ENCODE measurements at regions not wholly inside any gene's neighbourhood (a gene's known extent, or its start where the extent isn't known, plus 50 kb on each side); places are given as distances from the start of the nearest gene placed in this dataset.

DNA sequence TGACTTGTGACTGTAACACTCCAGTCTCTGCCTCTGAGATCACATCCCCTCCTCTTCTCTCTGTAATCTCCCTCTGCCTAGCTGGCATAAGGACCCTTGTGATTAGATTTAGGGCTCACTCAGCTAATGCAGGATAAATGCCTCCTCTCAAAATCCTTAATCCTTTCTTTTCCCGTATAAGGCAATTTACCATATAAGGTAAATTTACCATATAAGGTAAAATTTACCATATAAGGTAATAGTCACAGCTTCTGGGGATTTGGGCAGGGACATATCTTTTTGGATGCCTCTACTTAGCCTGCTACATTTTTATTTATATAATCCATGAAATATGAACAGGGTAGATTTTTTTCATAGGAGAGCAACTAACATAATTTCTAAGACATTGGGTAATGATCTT is 318.0 kb upstream of the PUM3 start:
- CTCF ChIA-PET: no interaction called here
- no peak overlapping the region for H3K4me3 ChIP-seq (ENCODE audit: low read depth, low read length)
- no peak for TF ChIP-seq CTCF (IDR thresholded peaks at IDR 0.05; ENCODE audit: insufficient read depth, low read length, missing control alignments)
- POLR2A ChIA-PET: no interaction called here
- DNase-seq (ENCODE audit: low read depth, low spot score): no peak

DNA sequence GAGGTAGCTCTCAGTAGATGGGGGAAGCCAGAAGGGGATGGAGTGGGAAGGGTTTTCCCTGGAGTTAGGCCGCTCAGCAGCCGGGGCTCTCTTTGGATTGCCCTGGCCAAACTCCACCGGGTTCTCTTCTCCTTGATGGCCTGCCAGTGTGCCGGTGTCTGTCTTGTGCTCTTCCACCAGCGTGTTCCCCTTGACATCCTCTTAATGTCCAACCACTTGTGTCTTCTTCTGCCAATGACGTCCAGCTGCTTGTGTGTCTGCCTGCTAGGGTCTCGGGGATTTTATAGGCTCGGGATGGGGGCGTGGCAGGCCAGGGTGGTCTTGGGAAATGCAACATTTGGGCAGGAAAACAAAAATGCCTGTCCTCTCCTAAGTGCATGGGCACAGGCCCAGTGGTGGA is 313.1 kb upstream of the PUM3 start:
- DNase-seq (ENCODE audit: low read depth, low spot score): no peak
- CTCF ChIA-PET: no interaction called here
- H3K4me3 ChIP-seq (ENCODE audit: low read depth, low read length): no peak overlapping the region

DNA sequence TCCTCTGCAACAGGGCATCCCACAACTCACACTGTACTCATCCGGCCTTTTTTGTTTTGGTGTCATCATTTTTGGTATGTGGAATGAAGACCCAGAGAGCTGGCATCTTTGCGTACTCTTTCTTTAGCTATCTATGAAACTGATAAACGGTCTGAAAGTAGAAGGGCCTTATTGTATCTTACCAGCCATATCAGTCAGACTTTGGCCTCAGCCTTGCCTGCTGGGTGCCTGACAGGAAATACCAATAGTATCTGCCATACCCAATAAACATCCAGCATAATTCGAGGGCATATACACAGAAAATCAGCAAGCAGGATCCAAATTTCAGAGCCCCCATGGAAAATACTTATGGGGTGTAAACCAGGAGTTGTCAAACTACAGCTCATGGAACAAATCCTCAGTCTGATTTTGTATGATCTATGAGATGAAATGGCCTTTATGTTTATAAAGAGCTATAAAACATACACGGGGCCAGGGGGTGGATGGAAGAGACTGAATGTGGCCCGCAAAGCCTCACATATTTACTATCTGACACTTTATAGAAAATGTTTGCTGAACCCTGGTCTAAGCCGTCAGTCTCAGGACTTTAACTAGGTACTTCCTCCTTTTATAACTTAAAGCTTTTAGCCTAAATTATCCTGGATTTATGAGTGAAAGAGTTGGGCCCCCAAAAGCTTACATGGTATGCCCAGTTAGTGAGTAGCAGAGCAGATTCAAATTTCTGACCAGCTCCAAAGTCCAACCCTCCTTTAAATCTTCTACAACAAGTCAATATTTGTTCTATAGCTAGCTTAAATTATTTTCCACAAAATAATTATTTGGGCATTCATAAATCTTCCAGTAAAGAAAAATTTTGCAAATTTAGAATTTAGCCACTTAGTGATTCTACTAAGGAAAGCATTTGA is 308.0 kb upstream of the PUM3 start:
- ChIA-PET POLR2A (no interaction called here), CTCF (no interaction called here)
- H3K4me3 ChIP-seq (ENCODE audit: low read depth, low read length): no peak overlapping the region
- DNase-seq (ENCODE audit: low read depth, low spot score): no peak
- TF ChIP-seq CTCF (IDR thresholded peaks at IDR 0.05; ENCODE audit: insufficient read depth, low read length, missing control alignments): no peak

More for the DNA sequence above, 313.1 kb upstream of the PUM3 start:
- no peak for TF ChIP-seq CTCF (IDR thresholded peaks at IDR 0.05; ENCODE audit: insufficient read depth, low read length, missing control alignments)
- POLR2A ChIA-PET: no interaction called here

DNA sequence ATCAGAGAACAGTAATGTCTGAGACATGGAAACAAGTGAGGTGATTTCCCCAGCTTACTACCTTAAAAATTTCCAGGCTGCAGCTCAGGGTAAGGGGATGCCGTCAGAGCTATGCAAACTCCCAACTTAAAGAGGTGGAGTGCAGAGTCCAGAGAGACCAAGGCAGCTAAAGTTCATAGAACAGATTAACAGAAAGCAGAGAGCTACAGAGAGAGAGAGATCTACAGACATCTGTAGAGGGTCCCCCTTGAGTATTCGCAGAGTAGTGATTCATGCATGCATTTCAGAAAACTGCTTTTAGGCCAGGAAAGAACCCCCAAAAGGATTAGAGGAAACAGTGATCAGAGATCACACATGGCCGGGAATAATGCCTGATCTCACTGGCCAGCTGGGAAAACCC is 306.2 kb upstream of the PUM3 start:
- CTCF ChIA-PET: no interaction called here

GRCh38 chr9:3138231-3139229 is 294.6 kb upstream of the PUM3 start:
- ChIA-PET POLR2A (no interaction called here), CTCF (no interaction called here)
- no peak overlapping the region for H3K4me3 ChIP-seq (ENCODE audit: low read depth, low read length)
- DNase-seq (ENCODE audit: low read depth, low spot score): no peak
- no peak for TF ChIP-seq CTCF (IDR thresholded peaks at IDR 0.05; ENCODE audit: insufficient read depth, low read length, missing control alignments)

More for the DNA sequence above, 306.2 kb upstream of the PUM3 start:
- no peak for TF ChIP-seq CTCF (IDR thresholded peaks at IDR 0.05; ENCODE audit: insufficient read depth, low read length, missing control alignments)
- POLR2A ChIA-PET: no interaction called here
- no peak overlapping the region for H3K4me3 ChIP-seq (ENCODE audit: low read depth, low read length)
- no peak for DNase-seq (ENCODE audit: low read depth, low spot score)

GRCh38 chr9:3137347-3137695 is 293.4 kb upstream of the PUM3 start:
- ChIA-PET POLR2A (no interaction called here), CTCF (no interaction called here)
- no peak for TF ChIP-seq CTCF (IDR thresholded peaks at IDR 0.05; ENCODE audit: insufficient read depth, low read length, missing control alignments)
- H3K4me3 ChIP-seq (ENCODE audit: low read depth, low read length): no peak overlapping the region
- no peak for DNase-seq (ENCODE audit: low read depth, low spot score)

Measured in AG04449 (cell line).